Activated T-helper 17 cell treated with anti-CD3 and anti-CD28 coated beads, Interleukin-2, amount 50 U/mL, for 72 hours (primary cell): ENCODE measurements at regions not wholly inside any gene's neighbourhood (a gene's known extent, or its start where the extent isn't known, plus 50 kb on each side); places are given as distances from the start of the nearest gene placed in this dataset.

Experiments used
- ATAC-seq: fragments of 150-1000 bp; cut with Tn5 transposase; replicated peaks from 2 replicates; pipeline ENCODE4 v1.10.0; 2021; ENCODE audit warnings: mild to moderate bottlenecking, moderate library complexity
- H3K27ac Mint-ChIP-seq: one replicate; pipeline ENCODE4 v1.8.0; 2022; ENCODE audit warnings: mixed read lengths
- H3K27me3 Mint-ChIP-seq: one replicate; pipeline ENCODE4 v1.8.0; 2022; ENCODE audit warnings: mixed read lengths
- H3K36me3 Mint-ChIP-seq: one replicate; pipeline ENCODE4 v1.8.0; 2022; ENCODE audit warnings: low read depth, mild to moderate bottlenecking, mixed read lengths
- H3K4me1 Mint-ChIP-seq: one replicate; pipeline ENCODE4 v1.8.0; 2022; ENCODE audit warnings: mixed read lengths
- H3K4me3 Mint-ChIP-seq: one replicate; pipeline ENCODE4 v1.8.0; 2022; ENCODE audit warnings: mild to moderate bottlenecking, mixed read lengths
- H3K9me3 Mint-ChIP-seq: one replicate; pipeline ENCODE4 v1.8.0; 2022; ENCODE audit warnings: mixed read lengths

- ATAC-seq = no peak
- no peaks in the 10 kb centered on the region for H3K4me1 Mint-ChIP-seq
Observed at GRCh38 chr2:206845877-206846276, 80.5 kb downstream of the FASTKD2 start.

GRCh38 chr2:206846331-206846730 is 80.9 kb downstream of the FASTKD2 start:
- Mint-ChIP-seq H3K27me3 (no peaks in the 10 kb centered on the region), H3K9me3 (no peaks in the 10 kb centered on the region), H3K4me1 (no peaks in the 10 kb centered on the region), H3K36me3 (no peaks in the 10 kb centered on the region), H3K27ac (no peak overlapping the region), H3K4me3 (no peak overlapping the region)
- ATAC-seq = no peak

More at GRCh38 chr2:206845877-206846276, 80.5 kb downstream of the FASTKD2 start:
- no peak overlapping the region for H3K4me3 Mint-ChIP-seq
- H3K36me3 Mint-ChIP-seq = no peaks in the 10 kb centered on the region
- no peaks in the 10 kb centered on the region for H3K9me3 Mint-ChIP-seq
- no peaks in the 10 kb centered on the region for H3K27me3 Mint-ChIP-seq
- H3K27ac Mint-ChIP-seq = no peak overlapping the region

- Mint-ChIP-seq H3K36me3 (no peaks in the 10 kb centered on the region), H3K4me3 (no peak overlapping the region), H3K27ac (no peak overlapping the region), H3K9me3 (no peaks in the 10 kb centered on the region), H3K27me3 (no peaks in the 10 kb centered on the region), H3K4me1 (no peaks in the 10 kb centered on the region)
- no peak for ATAC-seq
Observed at GRCh38 chr2:206846981-206847834, 81.8 kb downstream of the FASTKD2 start.

GRCh38 chr2:206850369-206850768 is 85.0 kb downstream of the FASTKD2 start:
- H3K9me3 Mint-ChIP-seq = no peaks in the 10 kb centered on the region
- H3K27me3 Mint-ChIP-seq = no peaks in the 10 kb centered on the region
- ATAC-seq = no peak
- no peaks in the 10 kb centered on the region for H3K4me1 Mint-ChIP-seq
- no peak overlapping the region for H3K4me3 Mint-ChIP-seq
- H3K27ac Mint-ChIP-seq = no peak overlapping the region
- no peaks in the 10 kb centered on the region for H3K36me3 Mint-ChIP-seq

GRCh38 chr2:206851521-206851920 is 86.1 kb downstream of the FASTKD2 start:
- ATAC-seq = no peak

GRCh38 chr2:206853915-206854314 is 85.4 kb upstream of the CPO start:
- H3K27ac Mint-ChIP-seq = no peak overlapping the region
- peaks cover 1% of the 10 kb centered on the region for H3K4me1 Mint-ChIP-seq
- H3K4me3 Mint-ChIP-seq = no peak overlapping the region
- no peak for ATAC-seq
- H3K9me3 Mint-ChIP-seq = no peaks in the 10 kb centered on the region
- no peaks in the 10 kb centered on the region for H3K36me3 Mint-ChIP-seq
- H3K27me3 Mint-ChIP-seq = no peaks in the 10 kb centered on the region

More at GRCh38 chr2:206851521-206851920, 86.1 kb downstream of the FASTKD2 start:
- Mint-ChIP-seq H3K4me1 (no peaks in the 10 kb centered on the region), H3K27me3 (no peaks in the 10 kb centered on the region), H3K36me3 (no peaks in the 10 kb centered on the region), H3K9me3 (no peaks in the 10 kb centered on the region), H3K4me3 (no peak overlapping the region), H3K27ac (no peak overlapping the region)

GRCh38 chr2:206855585-206856433 is 83.5 kb upstream of the CPO start:
- ATAC-seq = no peak
- Mint-ChIP-seq H3K27me3 (no peaks in the 10 kb centered on the region), H3K9me3 (no peaks in the 10 kb centered on the region), H3K4me3 (no peak overlapping the region), H3K36me3 (no peaks in the 10 kb centered on the region), H3K27ac (no peak overlapping the region), H3K4me1 (peaks cover 11% of the 10 kb centered on the region)

GRCh38 chr2:206856513-206856912 is 82.8 kb upstream of the CPO start:
- no peaks in the 10 kb centered on the region for H3K9me3 Mint-ChIP-seq
- H3K27me3 Mint-ChIP-seq = no peaks in the 10 kb centered on the region
- H3K4me3 Mint-ChIP-seq = no peak overlapping the region
- ATAC-seq = no peak
- H3K4me1 Mint-ChIP-seq = peaks cover 11% of the 10 kb centered on the region
- no peak overlapping the region for H3K27ac Mint-ChIP-seq
- H3K36me3 Mint-ChIP-seq = no peaks in the 10 kb centered on the region

GRCh38 chr2:206858687-206859329 is 80.5 kb upstream of the CPO start:
- no peaks in the 10 kb centered on the region for H3K27me3 Mint-ChIP-seq
- H3K4me3 Mint-ChIP-seq = peak overlapping the region; percentile 61
- no peaks in the 10 kb centered on the region for H3K9me3 Mint-ChIP-seq
- ATAC-seq = peak; percentile 53
- H3K27ac Mint-ChIP-seq = peak overlapping the region; percentile 75
- peaks cover 11% of the 10 kb centered on the region for H3K4me1 Mint-ChIP-seq
- H3K36me3 Mint-ChIP-seq = no peaks in the 10 kb centered on the region

GRCh38 chr2:206859330-206859739 is 80.0 kb upstream of the CPO start:
- H3K4me3 Mint-ChIP-seq = peak overlapping the region; percentile 61
- H3K4me1 Mint-ChIP-seq = peaks cover 11% of the 10 kb centered on the region
- H3K9me3 Mint-ChIP-seq = no peaks in the 10 kb centered on the region
- H3K27ac Mint-ChIP-seq = peak overlapping the region; percentile 75
- H3K27me3 Mint-ChIP-seq = no peaks in the 10 kb centered on the region
- H3K36me3 Mint-ChIP-seq = no peaks in the 10 kb centered on the region
- ATAC-seq = peak; percentile 86

GRCh38 chr2:206863196-206863595 is 76.1 kb upstream of the CPO start:
- H3K27ac Mint-ChIP-seq = no peak overlapping the region
- H3K27me3 Mint-ChIP-seq = no peaks in the 10 kb centered on the region
- H3K4me3 Mint-ChIP-seq = no peak overlapping the region
- peaks cover 11% of the 10 kb centered on the region for H3K4me1 Mint-ChIP-seq
- H3K9me3 Mint-ChIP-seq = no peaks in the 10 kb centered on the region
- no peak for ATAC-seq
- no peaks in the 10 kb centered on the region for H3K36me3 Mint-ChIP-seq

- Mint-ChIP-seq H3K4me3 (no peak overlapping the region), H3K4me1 (peaks cover 11% of the 10 kb centered on the region), H3K27me3 (no peaks in the 10 kb centered on the region), H3K27ac (no peak overlapping the region), H3K9me3 (no peaks in the 10 kb centered on the region), H3K36me3 (no peaks in the 10 kb centered on the region)
- ATAC-seq = no peak
Observed at GRCh38 chr2:206863716-206864115, 75.6 kb upstream of the CPO start.

- no peak overlapping the region for H3K4me3 Mint-ChIP-seq
- ATAC-seq = peak; percentile 35
- no peaks in the 10 kb centered on the region for H3K27me3 Mint-ChIP-seq
- H3K4me1 Mint-ChIP-seq = no peaks in the 10 kb centered on the region
- no peaks in the 10 kb centered on the region for H3K36me3 Mint-ChIP-seq
- no peaks in the 10 kb centered on the region for H3K9me3 Mint-ChIP-seq
- no peak overlapping the region for H3K27ac Mint-ChIP-seq
Observed at GRCh38 chr2:206867006-206867405, 72.3 kb upstream of the CPO start.

GRCh38 chr2:206869824-206870495 is 69.4 kb upstream of the CPO start:
- Mint-ChIP-seq H3K9me3 (peaks cover 2% of the 10 kb centered on the region), H3K27me3 (peaks cover 2% of the 10 kb centered on the region), H3K27ac (no peak overlapping the region), H3K36me3 (no peaks in the 10 kb centered on the region), H3K4me1 (no peaks in the 10 kb centered on the region), H3K4me3 (no peak overlapping the region)
- no peak for ATAC-seq
